NCI-H1105 treated with DMSO at 0.1 percent for 48 hours (cell line): ENCODE measurements at regions not wholly inside any gene's neighbourhood (a gene's known extent, or its start where the extent isn't known, plus 50 kb on each side); places are given as distances from the start of the nearest gene placed in this dataset.

Experiments
- DNase-seq: peaks from one replicate; lab custom pipeline; 2025; lab: John Stamatoyannopoulos, UW

DNA sequence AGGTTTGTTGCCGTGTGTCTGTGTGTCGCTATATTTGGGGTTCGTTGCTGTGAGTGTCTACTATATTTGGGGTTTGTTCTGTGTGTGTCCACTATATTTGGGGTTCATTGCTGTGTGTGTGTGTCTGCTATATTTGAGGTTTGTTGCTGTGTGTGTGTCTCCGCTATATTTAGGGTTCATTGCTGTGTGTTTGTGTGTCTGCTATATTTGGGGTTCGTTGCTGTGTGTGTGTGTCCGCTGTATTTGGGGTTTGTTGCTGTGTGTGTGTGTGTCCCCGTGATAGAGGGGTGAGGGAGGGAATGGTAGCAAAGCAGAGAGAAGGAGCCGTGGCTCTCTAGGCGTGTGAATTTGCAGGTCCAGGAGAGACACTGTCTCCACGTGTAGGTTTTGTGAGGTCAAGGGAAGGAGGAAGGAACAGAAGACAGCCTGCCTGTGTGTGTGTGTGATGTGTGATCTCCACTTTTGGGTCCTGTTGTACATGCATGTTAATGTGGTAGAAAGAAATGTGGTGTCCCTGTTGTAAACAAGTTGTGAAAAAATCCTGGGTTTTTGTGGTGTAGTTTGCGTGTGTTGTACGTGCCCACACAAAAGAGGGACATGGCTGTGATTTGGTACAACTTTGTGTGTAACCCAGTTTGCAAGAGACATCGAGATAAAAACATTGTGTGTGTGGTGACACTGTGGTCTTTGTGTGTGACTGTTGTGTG is 56.3 kb upstream of the ECE1 start:
- no peak for DNase-seq

GRCh38 chr1:21344750-21345443 is 54.6 kb upstream of the ECE1 start:
- DNase-seq = no peak

DNA sequence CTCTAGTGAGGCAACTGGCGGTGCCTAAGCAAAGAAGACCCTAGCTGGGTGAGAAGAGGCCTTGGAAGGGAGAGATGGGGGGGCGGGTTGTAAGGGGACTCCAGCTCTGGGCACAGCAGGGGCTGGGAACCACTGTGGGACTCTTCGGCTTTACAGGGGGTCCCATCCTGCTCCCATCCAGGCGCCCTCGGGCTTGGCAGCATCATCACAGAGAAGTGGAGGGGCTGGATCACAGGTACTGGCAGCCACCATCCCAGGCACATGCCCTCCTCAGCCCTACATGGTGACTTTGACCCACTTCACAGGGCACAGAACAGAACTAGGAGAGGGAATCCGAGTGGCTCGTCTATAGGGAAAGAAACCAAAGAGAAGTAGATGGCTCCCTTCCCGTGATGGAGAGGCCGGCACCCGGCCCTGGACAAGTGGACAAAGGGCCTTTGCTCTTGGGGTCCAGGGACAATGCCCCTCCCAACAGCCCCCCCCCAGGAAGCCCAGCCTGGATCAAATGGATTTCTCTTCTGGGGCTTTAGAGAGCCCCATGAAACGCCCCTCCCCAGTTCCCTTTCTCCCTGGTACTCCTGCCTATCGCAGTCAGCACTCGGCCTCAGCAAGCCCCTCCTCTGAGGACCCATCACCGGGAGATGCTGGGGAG is 54.0 kb upstream of the ECE1 start:
- no peak for DNase-seq

- DNase-seq = no peak
Observed at GRCh38 chr1:21342961-21343838, 52.9 kb upstream of the ECE1 start.

DNA sequence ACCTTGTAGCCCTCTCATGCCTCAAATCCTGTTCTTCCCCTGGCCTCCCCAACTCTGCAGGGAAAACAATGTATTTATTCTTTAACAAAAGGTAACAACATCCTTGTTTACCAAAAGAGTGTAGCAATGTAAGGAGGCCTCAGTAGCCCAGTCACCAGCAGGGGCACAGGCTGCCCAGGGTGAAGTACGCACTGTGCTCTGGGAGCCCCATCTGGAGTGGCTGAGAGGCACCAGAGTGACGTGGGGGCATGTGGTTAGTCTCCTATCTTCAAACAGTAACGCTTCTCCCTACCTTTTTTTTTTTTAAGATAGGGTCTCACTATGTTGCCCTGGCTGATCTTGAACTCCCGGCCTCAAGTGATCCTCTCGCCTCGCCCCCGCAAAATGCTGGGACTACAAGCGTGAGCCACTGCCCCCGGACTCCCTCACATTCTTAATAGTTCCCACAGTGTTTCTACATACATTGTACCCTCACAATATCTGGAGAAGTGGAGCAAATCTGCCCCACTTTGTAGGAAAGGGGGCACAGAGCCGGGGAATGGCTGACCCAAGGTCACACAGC is 51.3 kb upstream of the ECE1 start:
- DNase-seq = no peak

DNA sequence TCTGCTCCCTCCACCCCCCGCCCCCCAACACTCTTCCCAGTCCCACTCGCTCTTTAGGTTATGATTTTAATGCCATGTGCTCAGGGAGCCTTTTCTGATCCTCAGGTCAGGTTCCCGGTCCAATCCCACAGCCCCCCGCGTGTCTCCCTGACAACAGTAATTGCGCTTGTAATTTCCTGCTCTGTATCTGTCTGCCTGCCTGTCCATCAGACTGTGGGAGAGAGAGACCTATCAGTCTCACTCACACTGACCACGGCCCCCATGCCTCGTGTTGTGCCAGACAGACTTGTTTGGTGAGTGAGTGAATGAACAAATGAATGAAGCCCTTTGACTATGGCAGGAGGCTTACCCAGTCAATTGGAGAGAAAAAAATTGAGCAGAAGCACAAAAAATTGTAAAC is 50.8 kb upstream of the ECE1 start:
- DNase-seq = no peak

DNA sequence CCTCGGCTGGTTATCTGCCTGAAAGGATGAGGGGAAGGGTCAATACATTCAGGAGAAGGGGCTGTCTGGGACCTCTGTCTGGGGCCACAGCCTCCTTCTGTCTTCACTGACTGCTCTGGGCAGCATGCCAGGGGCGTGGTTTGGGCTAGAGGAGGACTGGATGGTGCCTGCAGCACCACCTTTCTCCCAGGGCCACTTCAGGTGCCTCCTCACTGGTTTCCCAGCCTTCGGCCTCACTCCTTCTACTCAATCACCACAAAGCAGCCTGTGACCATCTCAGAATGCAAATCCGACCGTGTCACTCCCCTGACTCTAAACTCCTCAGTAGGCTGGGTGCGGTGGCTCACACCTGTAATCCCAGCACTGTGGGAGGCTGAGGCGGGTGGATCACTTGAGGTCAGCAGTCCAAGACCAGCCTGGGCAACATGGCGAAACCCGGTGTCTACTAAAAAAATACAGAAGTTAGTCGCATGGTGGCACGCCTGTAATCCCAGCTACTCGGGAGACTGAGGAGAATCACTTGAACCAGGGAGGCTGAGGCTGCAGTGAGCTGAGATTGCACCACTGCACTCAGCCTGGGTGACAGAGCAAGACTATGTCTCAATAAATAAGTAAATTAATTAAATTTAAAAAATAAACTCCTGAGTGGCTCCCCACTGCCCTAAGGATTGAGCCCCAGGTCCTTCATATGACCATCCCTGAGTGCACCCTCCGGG is 50.1 kb upstream of the ECE1 start:
- no peak for DNase-seq
